OCI-LY1 (cell line): ENCODE measurements at regions not wholly inside any gene's neighbourhood (a gene's known extent, or its start where the extent isn't known, plus 50 kb on each side); places are given as distances from the start of the nearest gene placed in this dataset.

Experiments
- H2AFZ ChIP-seq: fragments of 200-600 bp; sonication (generic), shearing (Covaris generic); 2 replicates; pipeline ENCODE4 v1.6.0; 2014; ENCODE audit warnings: antibody characterized with exemption, mild to moderate bottlenecking, low read length
- H3F3A ChIP-seq: fragments of 200-600 bp; sonication (generic), shearing (Covaris generic); 2 replicates; pipeline ENCODE4 v1.6.0; 2014; ENCODE audit warnings: mild to moderate bottlenecking, antibody characterized with exemption, low read length, moderate library complexity; ENCODE audit not compliant: insufficient read depth
- H3K27ac ChIP-seq: fragments of 200-600 bp; sonication (generic); 2 replicates; pipeline ENCODE4 v1.5.1; 2014; ENCODE audit warnings: low read length, mixed run types, mild to moderate bottlenecking, low read depth; ENCODE audit not compliant: poor library complexity, severe bottlenecking
- H3K27me3 ChIP-seq: fragments of 200-600 bp; sonication (generic); 2 replicates; pipeline ENCODE4 v1.6.0; 2014; ENCODE audit warnings: antibody characterized with exemption, mild to moderate bottlenecking, low read length, moderate library complexity; ENCODE audit not compliant: insufficient read depth
- H3K36me3 ChIP-seq: fragments of 200-600 bp; sonication (generic); 2 replicates; pipeline ENCODE4 v1.6.1; 2014; ENCODE audit warnings: mild to moderate bottlenecking, antibody characterized with exemption, low read length, moderate library complexity, mixed read lengths; ENCODE audit not compliant: insufficient read depth
- H3K4me1 ChIP-seq: fragments of 200-600 bp; sonication (generic); 2 replicates; pipeline ENCODE4 v1.5.1; 2014; ENCODE audit warnings: mild to moderate bottlenecking, low read length, moderate library complexity; ENCODE audit not compliant: insufficient read depth, severe bottlenecking
- H3K4me2 ChIP-seq: fragments of 200-600 bp; sonication (generic), shearing (Covaris generic); 2 replicates; pipeline ENCODE4 v1.6.1; 2014; ENCODE audit warnings: low read length
- H3K4me3 ChIP-seq: fragments of 200-600 bp; sonication (generic); 2 replicates; pipeline ENCODE4 v1.5.1; 2014; ENCODE audit warnings: low read length, low read depth, mild to moderate bottlenecking, mixed read lengths; ENCODE audit not compliant: poor library complexity, severe bottlenecking
- H3K79me2 ChIP-seq: fragments of 200-600 bp; shearing (Covaris generic); 2 replicates; pipeline ENCODE4 v1.6.1; 2016; ENCODE audit warnings: mixed run types, low read length, mixed read lengths; ENCODE audit not compliant: insufficient read depth
- H3K9ac ChIP-seq: fragments of 200-600 bp; sonication (generic), shearing (Covaris generic); 2 replicates; pipeline ENCODE4 v1.6.1; 2014; ENCODE audit warnings: mild to moderate bottlenecking, low read length, mixed read lengths
- H3K9me2 ChIP-seq: fragments of 200-600 bp; sonication (generic), shearing (Covaris generic); 2 replicates; pipeline ENCODE4 v1.6.1; 2014; ENCODE audit warnings: low read depth, mild to moderate bottlenecking, low read length, mixed read lengths
- H3K9me3 ChIP-seq: fragments of 200-600 bp; shearing (Covaris generic); 2 replicates; pipeline ENCODE4 v1.6.1; 2014; ENCODE audit warnings: low read length, mixed read lengths
- H4K20me1 ChIP-seq: fragments of 200-600 bp; sonication (generic), shearing (Covaris generic); 2 replicates; pipeline ENCODE4 v1.6.0; 2016; ENCODE audit warnings: mild to moderate bottlenecking, low read length; ENCODE audit not compliant: insufficient read depth
- CTCF ChIP-seq: fragments of 200-600 bp; sonication (generic), shearing (Covaris generic); IDR thresholded peaks from 2 replicates; pipeline ENCODE4 v1.5.1; 2017; ENCODE audit warnings: mild to moderate bottlenecking, antibody characterized with exemption, low read length, moderate library complexity, mixed read lengths
- EZH2 ChIP-seq: fragments of 200-600 bp; sonication (generic), shearing (Covaris generic); IDR thresholded peaks from 2 replicates; pipeline ENCODE4 v1.8.0; 2017; ENCODE audit warnings: borderline replicate concordance, mixed run types, mild to moderate bottlenecking, antibody characterized with exemption, low read length, moderate library complexity, mixed read lengths

- Histone ChIP-seq H3K4me2 (no peak overlapping the region), H3K9me3 (peaks cover 18% of the 10 kb centered on the region; the same call in 1 of the 2 replicates), H3F3A (no peaks in the 10 kb centered on the region), H3K79me2 (no peaks in the 10 kb centered on the region), H3K9ac (no peak overlapping the region), H3K4me1 (no peaks in the 10 kb centered on the region), H3K27me3 (no peaks in the 10 kb centered on the region), H3K27ac (no peak overlapping the region), H3K4me3 (no peak overlapping the region), H3K36me3 (no peaks in the 10 kb centered on the region), H4K20me1 (no peaks in the 10 kb centered on the region), H2AFZ (no peak overlapping the region), H3K9me2 (no peaks in the 10 kb centered on the region)
- TF ChIP-seq EZH2 (no peak), CTCF (no peak)
Observed at GRCh38 chr13:65999411-65999810, 1230.7 kb downstream of the PCDH9 start.

- H3K9ac ChIP-seq, result no peak overlapping the region
- H3K27ac ChIP-seq, result no peak overlapping the region
- H3K4me3 ChIP-seq, result no peak overlapping the region
- no peaks in the 10 kb centered on the region for H3K36me3 ChIP-seq
- no peaks in the 10 kb centered on the region for H3K9me2 ChIP-seq
- H4K20me1 ChIP-seq, result no peaks in the 10 kb centered on the region
- H3K9me3 ChIP-seq, result peaks cover 9% of the 10 kb centered on the region; the same call in 1 of the 2 replicates
- TF ChIP-seq EZH2, result no peak
- no peak for TF ChIP-seq CTCF
- no peaks in the 10 kb centered on the region for H3K4me1 ChIP-seq
- no peaks in the 10 kb centered on the region for H3K27me3 ChIP-seq
- H3F3A ChIP-seq, result no peaks in the 10 kb centered on the region
- peak overlapping the region; percentile 88; the same call in 1 of the 2 replicates for H2AFZ ChIP-seq
- H3K4me2 ChIP-seq, result no peak overlapping the region
- H3K79me2 ChIP-seq, result no peaks in the 10 kb centered on the region
Observed at GRCh38 chr13:65990684-65991083, 1239.5 kb downstream of the PCDH9 start.

GRCh38 chr13:65985612-65986011, 1244.5 kb downstream of the PCDH9 start:
- Histone ChIP-seq H3K4me3 (no peak overlapping the region), H3K27me3 (no peaks in the 10 kb centered on the region), H3K4me1 (no peaks in the 10 kb centered on the region), H2AFZ (peak overlapping the region; percentile 28; the same call in 1 of the 2 replicates), H3K4me2 (no peak overlapping the region), H3K9ac (no peak overlapping the region), H3K36me3 (no peaks in the 10 kb centered on the region), H4K20me1 (no peaks in the 10 kb centered on the region), H3K27ac (no peak overlapping the region), H3K9me2 (no peaks in the 10 kb centered on the region), H3K79me2 (no peaks in the 10 kb centered on the region), H3K9me3 (peaks cover 3% of the 10 kb centered on the region; the same call in 1 of the 2 replicates), H3F3A (no peaks in the 10 kb centered on the region; the same call in 1 of the 2 replicates)
- TF ChIP-seq CTCF (peak; percentile 40), EZH2 (no peak)
